SKM-1 treated with dmso at 0.1 percent for 144 hours (cell line): ENCODE measurements at regions not wholly inside any gene's neighbourhood (a gene's known extent, or its start where the extent isn't known, plus 50 kb on each side); places are given as distances from the start of the nearest gene placed in this dataset.
"Not testable (repeated sequence)": the region's sequence is repeated elsewhere in the genome, so short reads cannot be mapped to it uniquely, and the experiment has no call there.

Experiments used
- DNase-seq: peaks from one replicate; lab custom pipeline; 2025; ENCODE audit not compliant: unreplicated experiment; lab: John Stamatoyannopoulos, UW

- DNase-seq, result no peak
These were observed 176.1 kb downstream of the TM9SF2 start for GRCh38 chr13:99677116-99677951.

GRCh38 chr13:99671746-99672145 is 170.5 kb downstream of the TM9SF2 start:
- no peak for DNase-seq

- not testable (repeated sequence) for DNase-seq
These were observed 167.8 kb downstream of the TM9SF2 start for GRCh38 chr13:99669096-99669495.

GRCh38 chr13:99666146-99666805 is 165.0 kb downstream of the TM9SF2 start:
- no peak for DNase-seq

GRCh38 chr13:99665711-99666110 is 164.4 kb downstream of the TM9SF2 start:
- no peak for DNase-seq

GRCh38 chr13:99663908-99664307 is 162.6 kb downstream of the TM9SF2 start:
- no peak for DNase-seq

- DNase-seq, result no peak
These were observed 162.0 kb downstream of the TM9SF2 start for GRCh38 chr13:99663185-99663825.

GRCh38 chr13:99662678-99663077 is 161.4 kb downstream of the TM9SF2 start:
- DNase-seq, result no peak

- DNase-seq, result no peak
These were observed 160.5 kb downstream of the TM9SF2 start for GRCh38 chr13:99661791-99662190.

GRCh38 chr13:99659866-99660554 is 158.7 kb downstream of the TM9SF2 start:
- DNase-seq, result no peak

GRCh38 chr13:99659226-99659625 is 158.0 kb downstream of the TM9SF2 start:
- no peak for DNase-seq

- DNase-seq, result peak; percentile 36
These were observed 157.2 kb downstream of the TM9SF2 start for GRCh38 chr13:99658261-99658991.

- peak; percentile 29 for DNase-seq
These were observed 156.6 kb downstream of the TM9SF2 start for GRCh38 chr13:99657848-99658260.

GRCh38 chr13:99656844-99657381 is 155.6 kb downstream of the TM9SF2 start:
- no peak for DNase-seq

- peak; percentile 77 for DNase-seq
These were observed 154.9 kb downstream of the TM9SF2 start for GRCh38 chr13:99656092-99656745.

GRCh38 chr13:99655351-99656091 is 154.2 kb downstream of the TM9SF2 start:
- no peak for DNase-seq

GRCh38 chr13:99654076-99654475 is 152.8 kb downstream of the TM9SF2 start:
- no peak for DNase-seq

GRCh38 chr13:99653526-99653925 is 152.3 kb downstream of the TM9SF2 start:
- DNase-seq, result no peak

- no peak for DNase-seq
These were observed 151.6 kb downstream of the TM9SF2 start for GRCh38 chr13:99652901-99653300.
